H7 (cell line): ENCODE measurements at regions not wholly inside any gene's neighbourhood (a gene's known extent, or its start where the extent isn't known, plus 50 kb on each side); places are given as distances from the start of the nearest gene placed in this dataset.
"Not testable (repeated sequence)": the region's sequence is repeated elsewhere in the genome, so short reads cannot be mapped to it uniquely, and the experiment has no call there.

ENCODE experiments used
- DNase-seq: peaks from one replicate; pipeline ENCODE4 v3.0.0; 2012
- H3K27me3 ChIP-seq: 2 replicates; pipeline ENCODE4 v1.6.0; 2011; ENCODE audit warnings: mild to moderate bottlenecking, low read length; ENCODE audit not compliant: control insufficient read depth, insufficient read depth
- H3K36me3 ChIP-seq: replicated peaks from 2 replicates; pipeline ENCODE4 v1.5.1; 2011; ENCODE audit warnings: low read length; ENCODE audit not compliant: control insufficient read depth, insufficient read depth
- H3K4me3 ChIP-seq: 2 replicates; pipeline ENCODE4 v1.5.1; 2011; ENCODE audit warnings: low read depth, mild to moderate bottlenecking, control low read depth, low read length, moderate library complexity; ENCODE audit not compliant: insufficient read depth

GRCh38 chrX:69431420-69431819 is 72.7 kb upstream of the NALF2 start:
- Histone ChIP-seq H3K36me3 (no peaks in the 10 kb centered on the region), H3K27me3 (no peaks in the 10 kb centered on the region), H3K4me3 (no peak overlapping the region)
- DNase-seq: no peak

- H3K4me3 ChIP-seq: no peak overlapping the region
- no peaks in the 10 kb centered on the region for H3K27me3 ChIP-seq
- H3K36me3 ChIP-seq: no peaks in the 10 kb centered on the region
- DNase-seq: no peak
These were observed 73.3 kb upstream of the NALF2 start for GRCh38 chrX:69430785-69431184.

GRCh38 chrX:69429339-69430015 is 74.6 kb upstream of the NALF2 start:
- no peaks in the 10 kb centered on the region for H3K36me3 ChIP-seq
- no peak for DNase-seq
- H3K27me3 ChIP-seq: no peaks in the 10 kb centered on the region
- H3K4me3 ChIP-seq: no peak overlapping the region

- Histone ChIP-seq H3K36me3 (no peaks in the 10 kb centered on the region), H3K27me3 (no peaks in the 10 kb centered on the region), H3K4me3 (no peak overlapping the region)
- DNase-seq: no peak
These were observed 75.9 kb upstream of the NALF2 start for GRCh38 chrX:69428216-69428615.

GRCh38 chrX:69424910-69425309 is 79.2 kb upstream of the NALF2 start:
- Histone ChIP-seq H3K36me3 (no peaks in the 10 kb centered on the region), H3K27me3 (no peaks in the 10 kb centered on the region), H3K4me3 (no peak overlapping the region)
- no peak for DNase-seq

GRCh38 chrX:69424161-69424560 is 80.0 kb upstream of the NALF2 start:
- DNase-seq: peak; percentile 21
- no peak overlapping the region for H3K4me3 ChIP-seq
- H3K36me3 ChIP-seq: no peaks in the 10 kb centered on the region
- no peaks in the 10 kb centered on the region for H3K27me3 ChIP-seq

- not testable (repeated sequence) for H3K36me3 ChIP-seq, H3K27me3 ChIP-seq, DNase-seq, H3K4me3 ChIP-seq
These were observed 81.9 kb upstream of the NALF2 start for GRCh38 chrX:69422208-69422607.

GRCh38 chrX:69415698-69416097 is 88.4 kb upstream of the NALF2 start:
- Histone ChIP-seq H3K27me3 (no peaks in the 10 kb centered on the region), H3K4me3 (no peak overlapping the region), H3K36me3 (no peaks in the 10 kb centered on the region)
- DNase-seq: no peak

GRCh38 chrX:69412661-69413060 is 91.5 kb upstream of the NALF2 start:
- no peak overlapping the region for H3K4me3 ChIP-seq
- DNase-seq: no peak
- H3K27me3 ChIP-seq: no peaks in the 10 kb centered on the region
- H3K36me3 ChIP-seq: no peaks in the 10 kb centered on the region

GRCh38 chrX:69398881-69399280 is 105.2 kb upstream of the NALF2 start:
- no peaks in the 10 kb centered on the region; the same call in 1 of the 2 replicates for H3K27me3 ChIP-seq
- no peak for DNase-seq
- no peak overlapping the region for H3K4me3 ChIP-seq
- no peaks in the 10 kb centered on the region for H3K36me3 ChIP-seq

- DNase-seq: peak; percentile 54
- H3K4me3 ChIP-seq: no peak overlapping the region
These were observed 107.2 kb upstream of the NALF2 start for GRCh38 chrX:69396916-69397315.

GRCh38 chrX:69395306-69395705 is 108.8 kb upstream of the NALF2 start:
- no peaks in the 10 kb centered on the region; the same call in 1 of the 2 replicates for H3K27me3 ChIP-seq
- no peak for DNase-seq
- H3K4me3 ChIP-seq: no peak overlapping the region
- H3K36me3 ChIP-seq: no peaks in the 10 kb centered on the region

More at GRCh38 chrX:69396916-69397315, 107.2 kb upstream of the NALF2 start:
- Histone ChIP-seq H3K36me3 (no peaks in the 10 kb centered on the region), H3K27me3 (no peaks in the 10 kb centered on the region; the same call in 1 of the 2 replicates)

GRCh38 chrX:69389101-69389501 is 115.0 kb upstream of the NALF2 start:
- Histone ChIP-seq H3K4me3 (no peak overlapping the region), H3K36me3 (no peaks in the 10 kb centered on the region), H3K27me3 (peaks cover 1% of the 10 kb centered on the region)
- peak; percentile 21 for DNase-seq

GRCh38 chrX:69388526-69388925 is 115.6 kb upstream of the NALF2 start:
- Histone ChIP-seq H3K4me3 (no peak overlapping the region), H3K36me3 (no peaks in the 10 kb centered on the region)
- DNase-seq: no peak

GRCh38 chrX:69387567-69388487 is 116.3 kb upstream of the NALF2 start:
- Histone ChIP-seq H3K4me3 (no peak overlapping the region), H3K36me3 (no peaks in the 10 kb centered on the region), H3K27me3 (peaks cover 1% of the 10 kb centered on the region; the same call in 1 of the 2 replicates)
- peak; percentile 80 for DNase-seq

More at GRCh38 chrX:69388526-69388925, 115.6 kb upstream of the NALF2 start:
- peaks cover 1% of the 10 kb centered on the region; the same call in 1 of the 2 replicates for H3K27me3 ChIP-seq
